GM21367 (cell line): ENCODE measurements at regions not wholly inside any gene's neighbourhood (a gene's known extent, or its start where the extent isn't known, plus 50 kb on each side); places are given as distances from the start of the nearest gene placed in this dataset.
A peak's percentile ranks its signal among the peaks of the same experiment; 100 is the strongest.

Experiments used
- ATAC-seq: cut with Tn5 transposase; IDR thresholded peaks from one replicate; pipeline ENCODE4 v1.9.1; 2021; ENCODE audit not compliant: unreplicated experiment

DNA sequence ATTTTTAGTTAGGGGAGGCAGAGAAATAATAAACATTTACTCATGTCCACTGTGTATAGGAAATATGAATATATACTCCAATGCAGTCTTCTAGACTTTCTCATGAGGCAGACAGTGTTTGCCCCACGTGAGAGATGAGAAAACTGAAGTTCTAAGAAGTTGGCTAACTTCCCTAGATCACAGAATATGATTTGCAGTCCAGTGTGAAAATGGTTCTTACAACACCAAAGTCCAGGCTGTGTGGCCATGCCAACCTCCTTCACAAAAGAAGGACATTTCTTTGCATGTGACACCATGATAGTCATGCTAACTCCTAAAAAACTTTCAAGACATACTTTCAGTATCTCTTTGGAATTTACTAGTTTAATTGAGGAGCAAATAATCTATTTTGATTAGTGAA is 143.7 kb downstream of the IRS1 start:
- no peak for ATAC-seq

DNA sequence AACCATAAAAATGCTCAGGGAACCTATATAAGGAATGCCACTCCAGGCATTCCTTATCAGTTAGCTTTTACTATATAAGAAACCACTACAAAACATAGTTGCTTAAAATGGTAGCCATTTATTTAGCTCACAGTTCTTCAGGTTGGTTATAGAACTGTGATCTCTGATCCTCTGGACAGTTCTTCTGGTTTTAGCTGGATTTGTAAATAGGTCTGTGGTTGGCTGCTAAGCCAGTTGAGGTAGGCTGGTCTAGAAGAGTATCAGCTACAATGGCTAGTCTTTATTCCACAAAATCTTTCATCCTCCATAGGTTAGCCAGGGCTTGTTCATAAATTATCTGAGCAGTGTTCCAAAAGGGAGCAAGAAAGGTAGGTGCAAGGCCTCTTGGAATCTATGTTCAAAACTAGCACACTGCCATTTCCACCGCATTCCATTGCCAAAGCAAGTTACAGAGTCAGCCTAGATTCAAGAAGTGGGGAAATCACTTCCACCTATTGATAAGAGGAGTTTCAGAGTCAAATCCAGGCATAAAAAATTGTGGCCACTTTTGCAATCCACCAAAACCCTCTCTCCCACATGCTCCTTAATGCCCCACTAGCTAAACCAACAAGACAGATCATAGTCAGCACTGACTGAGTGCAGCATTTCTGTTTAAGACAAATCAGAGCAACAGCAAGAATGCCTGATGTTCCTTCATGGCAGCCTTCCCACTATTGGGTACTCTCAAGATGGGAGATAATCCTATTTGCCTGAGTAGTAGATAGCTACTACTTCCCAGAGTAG is 146.4 kb downstream of the IRS1 start:
- no peak for ATAC-seq

DNA sequence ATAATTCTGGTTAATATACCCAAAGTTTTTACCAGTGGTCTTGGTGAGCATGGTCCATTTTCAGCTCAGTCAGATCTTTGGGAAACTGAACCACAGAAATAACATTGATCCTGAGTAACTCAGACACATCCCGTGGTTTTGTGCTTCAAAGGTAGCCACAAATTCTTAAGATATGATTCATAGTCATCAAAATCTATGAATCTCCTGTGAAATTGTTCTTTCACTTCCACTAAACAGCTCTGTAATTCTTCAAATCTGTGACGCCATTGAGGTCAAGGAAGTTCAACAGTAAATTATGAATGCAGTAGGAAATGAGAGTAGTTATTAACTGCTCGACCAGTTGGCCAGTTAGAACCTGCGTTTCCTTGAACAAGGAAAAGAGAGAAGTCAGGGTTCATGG is 147.3 kb downstream of the IRS1 start:
- peak; percentile 50 for ATAC-seq

DNA sequence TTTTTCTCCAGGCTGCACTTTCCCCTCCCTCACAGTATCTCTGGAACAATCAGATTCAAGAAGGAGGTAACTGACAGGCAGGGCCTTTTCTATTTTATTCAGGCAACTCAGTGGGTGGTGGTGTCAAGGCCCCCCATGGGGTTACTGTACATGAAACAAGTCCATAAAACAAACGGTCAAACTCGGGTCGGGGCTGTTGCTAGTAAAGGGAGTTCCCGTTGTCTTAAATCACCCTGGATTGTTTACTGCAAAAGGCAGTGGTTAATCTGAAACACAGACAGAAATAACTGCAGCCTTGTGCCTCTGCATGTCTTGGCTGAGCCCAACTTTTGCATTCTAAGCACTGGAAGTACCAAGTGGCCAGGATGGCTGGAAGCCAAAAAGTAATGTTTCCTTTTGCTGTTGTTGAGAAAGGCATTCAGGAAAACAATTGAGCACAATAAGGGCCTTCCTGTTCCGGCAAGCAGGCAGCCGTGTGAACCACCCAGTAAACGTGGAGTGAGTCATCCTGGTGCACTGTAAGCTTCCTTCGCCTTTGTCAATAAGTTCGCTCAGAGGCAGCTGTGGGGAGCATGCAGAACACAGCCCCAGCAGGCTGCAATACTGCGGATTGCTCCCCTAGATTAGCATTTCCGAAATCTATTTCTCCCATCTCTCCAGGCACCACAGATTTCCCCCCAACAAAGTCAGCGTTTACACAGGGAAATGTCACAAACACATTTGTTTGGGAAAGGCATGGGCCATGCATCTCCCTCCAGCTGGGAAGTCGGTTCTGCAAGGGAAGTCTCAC is 149.6 kb downstream of the IRS1 start:
- peak; percentile 80 for ATAC-seq

DNA sequence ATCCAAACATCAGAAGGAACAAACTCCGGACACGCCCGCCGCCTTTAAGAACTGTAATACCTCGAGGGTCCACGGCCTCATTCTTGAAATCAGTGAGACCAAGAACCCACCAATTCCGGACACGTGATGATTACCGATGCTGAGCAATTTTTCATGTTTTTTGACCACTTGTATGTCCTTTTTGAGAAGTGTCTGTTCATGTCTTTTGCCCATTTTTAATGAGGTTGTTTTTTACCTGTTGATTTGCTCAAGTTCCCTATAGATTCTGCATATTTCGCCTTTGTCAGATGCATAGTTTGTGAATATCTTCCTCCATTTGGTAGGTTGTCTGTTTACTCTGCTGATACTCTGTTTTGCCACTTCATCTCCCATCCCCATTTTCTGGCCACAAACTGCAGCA is 150.4 kb downstream of the IRS1 start:
- ATAC-seq = no peak

DNA sequence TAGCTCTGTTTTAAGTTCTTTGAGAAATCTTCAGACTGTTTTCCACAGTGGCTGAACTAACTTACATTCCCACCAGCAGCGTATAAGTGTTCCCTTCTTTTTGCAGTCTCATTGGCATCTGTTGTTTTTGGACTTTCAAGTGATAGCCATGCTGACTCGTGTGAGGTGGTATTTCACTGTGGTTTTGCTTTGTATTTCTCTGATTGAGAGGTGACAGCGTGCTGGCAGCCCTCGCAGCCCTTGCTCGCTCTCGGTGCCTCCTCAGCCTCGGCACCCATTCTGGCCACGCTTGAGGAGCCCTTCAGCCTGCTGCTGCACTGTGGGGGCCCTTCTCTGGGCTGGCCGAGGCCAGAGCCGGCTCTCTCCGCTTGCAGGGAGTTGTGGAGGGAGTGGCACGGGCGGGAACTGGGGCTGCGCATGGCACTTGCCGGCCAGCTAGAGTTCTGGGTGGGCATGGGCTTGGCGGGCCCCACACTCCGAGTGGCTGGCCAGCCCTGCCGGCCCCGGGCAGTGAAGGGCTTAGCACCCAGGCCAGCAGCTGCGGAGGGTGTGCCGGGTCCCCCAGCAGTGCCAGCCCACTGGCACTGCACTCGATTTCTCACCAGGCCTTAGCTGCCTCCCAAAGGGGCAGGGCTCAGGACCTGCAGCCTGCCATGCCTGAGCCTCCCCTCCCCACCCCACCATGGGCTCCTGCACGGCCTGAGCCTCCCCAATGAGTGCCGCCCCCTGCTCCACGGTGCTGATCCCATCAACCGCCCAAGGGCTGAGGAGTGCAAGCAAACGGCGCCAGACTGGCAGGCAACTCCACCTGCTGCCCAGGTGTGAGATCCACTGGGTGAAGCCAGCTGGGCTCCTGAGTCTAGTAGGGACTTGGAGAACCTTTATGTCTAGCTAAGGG is 151.8 kb downstream of the IRS1 start:
- ATAC-seq = no peak

DNA sequence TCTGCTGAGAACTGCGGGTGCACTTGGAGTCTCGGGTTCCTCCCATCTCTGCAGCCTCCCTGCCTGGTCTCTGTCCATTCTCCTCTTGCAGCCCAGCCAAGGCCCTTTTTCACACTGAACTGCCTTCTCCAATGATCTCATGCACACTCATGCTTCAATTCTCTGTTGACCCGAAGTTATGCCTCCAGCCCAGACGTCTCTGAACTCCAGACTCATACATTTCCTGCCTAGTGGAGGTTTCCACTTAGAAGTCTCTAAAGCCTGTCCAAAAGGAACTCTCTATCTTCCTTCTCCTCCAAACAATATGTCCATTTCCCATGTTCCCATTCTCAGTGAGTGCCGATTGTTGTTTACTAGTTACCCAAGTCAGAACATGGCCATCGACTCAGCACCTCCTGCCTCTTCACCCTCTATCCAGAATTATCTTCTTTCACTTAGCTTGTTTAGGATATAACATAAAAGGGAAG is 155.2 kb downstream of the IRS1 start:
- ATAC-seq = no peak

DNA sequence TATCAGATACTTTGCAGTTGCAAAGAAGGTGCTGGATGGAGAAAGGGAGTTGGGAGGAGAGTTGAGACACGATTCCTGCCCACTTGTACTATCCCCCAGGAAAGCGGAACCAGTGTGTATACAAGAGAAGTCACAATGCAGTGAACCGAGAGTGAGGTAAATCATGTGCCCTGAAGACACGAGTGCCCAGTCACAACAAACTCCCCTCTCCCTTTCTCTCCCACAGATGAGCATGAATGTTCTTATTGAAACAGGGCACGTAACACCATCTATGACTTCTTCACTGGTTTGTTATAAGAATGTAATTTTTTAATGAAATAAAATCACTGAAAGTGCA is 155.7 kb downstream of the IRS1 start:
- no peak for ATAC-seq

DNA sequence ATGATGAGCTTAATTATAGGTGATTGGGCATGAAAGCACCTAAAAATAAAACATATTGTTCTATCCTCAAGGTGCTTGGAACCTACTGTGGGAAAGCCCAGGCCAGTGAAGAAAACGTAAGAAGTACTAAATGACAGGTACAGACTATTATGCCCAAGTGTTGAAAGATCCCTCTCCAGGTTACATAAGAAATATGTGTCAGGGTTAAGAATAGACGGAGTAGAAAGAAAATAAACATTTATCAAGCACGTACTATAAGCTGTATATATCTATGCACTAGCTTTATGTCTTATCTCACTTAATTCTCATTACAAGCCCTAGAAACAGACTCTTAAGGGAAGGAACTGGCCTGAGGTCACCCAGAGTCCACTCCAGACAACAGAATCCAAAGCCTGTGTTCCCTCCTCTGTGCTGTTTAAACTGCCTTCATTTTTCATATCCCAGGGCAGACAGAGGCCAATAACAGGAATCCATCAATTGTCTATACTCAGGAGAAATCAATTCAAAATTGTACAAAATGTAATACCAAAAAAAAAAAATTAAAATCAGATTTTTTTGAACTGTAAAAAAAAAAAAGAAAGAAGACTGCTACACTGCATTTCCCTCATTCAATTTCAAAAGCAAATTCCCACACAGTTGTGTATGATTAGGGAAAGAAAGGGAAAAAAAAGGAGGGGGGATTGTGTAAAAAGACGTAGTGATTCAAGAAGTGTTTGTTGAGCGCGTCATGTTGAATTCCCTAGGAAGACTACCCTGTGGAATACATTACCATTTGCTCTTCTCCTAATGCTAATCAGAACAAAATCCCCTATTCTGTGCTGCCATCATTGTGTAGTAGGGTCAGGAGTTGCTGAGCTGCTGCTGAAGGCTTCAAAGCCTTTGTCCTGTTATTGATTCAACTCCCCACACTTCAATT is 156.3 kb downstream of the IRS1 start:
- ATAC-seq = no peak

DNA sequence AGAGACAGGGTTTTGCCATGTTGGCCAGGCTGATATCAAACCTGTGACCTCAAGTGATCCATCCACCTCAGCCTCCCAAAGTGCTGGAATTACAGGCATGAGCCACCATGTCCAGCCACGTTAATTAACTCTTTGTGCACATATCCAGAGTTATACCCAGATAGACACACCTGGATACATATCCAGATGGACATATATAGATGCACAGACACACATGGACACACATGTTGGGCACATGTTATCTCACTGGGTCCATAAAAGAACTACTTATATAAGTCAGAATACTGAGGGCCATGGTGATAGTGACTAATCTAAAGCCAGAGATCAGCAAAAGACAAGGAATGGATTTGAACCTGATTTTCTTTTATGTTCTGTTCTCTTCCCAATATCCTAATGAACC is 158.6 kb downstream of the IRS1 start:
- no peak for ATAC-seq

DNA sequence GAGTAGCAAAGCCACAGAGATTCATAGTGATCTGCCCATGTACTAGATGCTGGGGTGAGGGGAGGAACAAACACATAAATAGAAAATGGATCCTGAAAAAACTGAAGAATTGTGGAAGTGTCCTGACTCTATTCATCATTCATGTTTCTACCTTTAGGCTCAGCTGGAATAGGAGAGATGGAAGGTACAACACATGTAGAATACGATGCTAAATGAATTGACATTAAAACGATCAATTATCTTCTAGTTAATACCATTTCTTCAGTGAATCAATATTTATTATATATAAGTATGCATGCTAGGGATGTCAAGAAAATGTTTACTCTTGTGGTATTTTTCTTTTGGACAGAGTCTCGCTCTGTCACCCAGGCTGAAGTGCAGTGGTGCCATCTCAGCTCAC is 159.1 kb downstream of the IRS1 start:
- no peak for ATAC-seq

DNA sequence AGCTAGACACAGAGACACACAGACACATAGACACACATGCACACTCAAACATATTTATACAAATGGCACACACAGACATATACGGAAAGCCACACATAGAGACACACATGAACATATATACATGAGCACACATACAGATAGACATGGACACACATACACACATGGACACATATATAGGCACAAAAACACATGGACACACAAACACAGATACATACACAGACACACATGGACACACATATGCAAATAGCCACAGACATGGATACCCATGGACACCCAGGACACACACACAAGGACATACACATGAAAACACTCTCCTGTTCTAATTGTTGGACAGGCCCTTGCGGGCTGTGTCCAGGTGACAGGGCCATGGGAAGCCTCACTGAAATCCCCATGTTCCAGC is 160.1 kb downstream of the IRS1 start:
- no peak for ATAC-seq

DNA sequence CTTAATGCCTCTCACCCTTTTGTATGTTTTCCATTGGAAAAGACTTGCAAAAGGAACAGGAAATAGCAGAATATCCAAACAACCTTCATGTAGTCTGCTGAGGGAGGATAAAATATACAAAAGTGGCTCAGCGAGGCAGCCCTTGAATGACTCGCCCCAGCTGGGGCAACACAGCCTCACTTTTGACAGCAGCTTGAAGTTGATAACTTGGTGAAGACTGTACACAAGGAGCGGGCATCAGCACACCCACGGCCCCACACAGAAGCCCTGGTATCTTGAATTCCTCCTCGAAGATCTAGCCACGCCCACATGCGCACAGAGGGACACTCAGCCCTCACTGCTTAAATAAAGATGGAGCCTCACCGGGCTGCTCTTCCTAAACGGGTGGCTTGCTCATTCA is 161.0 kb downstream of the IRS1 start:
- no peak for ATAC-seq

DNA sequence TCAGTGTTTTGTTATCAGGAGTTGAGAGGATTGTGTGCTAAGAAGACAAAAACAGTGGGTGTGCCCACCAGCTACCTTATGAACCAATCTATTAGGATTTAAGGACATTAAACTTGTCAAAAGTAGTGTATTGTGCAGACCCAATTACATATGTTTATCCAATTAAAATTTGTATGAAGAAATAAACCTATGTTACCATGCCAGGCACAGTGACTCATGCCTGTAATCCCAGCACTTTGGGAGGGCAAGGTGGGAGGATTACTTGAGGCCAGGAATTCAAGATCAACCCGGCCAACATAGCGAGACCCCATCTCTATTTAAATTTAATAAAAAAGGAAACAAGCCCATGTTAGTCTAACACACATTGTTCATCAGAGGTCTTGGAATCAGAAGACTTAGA is 162.2 kb downstream of the IRS1 start:
- no peak for ATAC-seq

DNA sequence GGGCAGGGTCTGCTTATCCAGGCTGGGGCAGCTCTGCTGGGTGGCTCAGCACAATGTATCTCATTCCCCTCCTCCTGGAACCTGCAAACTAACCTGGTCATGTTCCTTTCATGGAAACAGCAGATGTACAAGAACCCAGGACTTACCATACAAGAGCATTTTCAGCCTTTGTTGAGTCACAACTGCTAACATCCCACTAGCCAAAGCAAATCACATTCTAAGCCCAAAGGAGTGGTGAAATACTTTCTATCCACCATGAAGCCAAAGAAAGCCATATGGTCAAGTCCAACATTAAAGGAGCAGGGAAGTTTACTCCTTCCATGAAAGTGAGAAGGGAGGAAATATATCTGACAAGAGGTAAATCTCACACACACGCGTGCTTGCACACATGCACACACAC is 163.0 kb downstream of the IRS1 start:
- no peak for ATAC-seq

DNA sequence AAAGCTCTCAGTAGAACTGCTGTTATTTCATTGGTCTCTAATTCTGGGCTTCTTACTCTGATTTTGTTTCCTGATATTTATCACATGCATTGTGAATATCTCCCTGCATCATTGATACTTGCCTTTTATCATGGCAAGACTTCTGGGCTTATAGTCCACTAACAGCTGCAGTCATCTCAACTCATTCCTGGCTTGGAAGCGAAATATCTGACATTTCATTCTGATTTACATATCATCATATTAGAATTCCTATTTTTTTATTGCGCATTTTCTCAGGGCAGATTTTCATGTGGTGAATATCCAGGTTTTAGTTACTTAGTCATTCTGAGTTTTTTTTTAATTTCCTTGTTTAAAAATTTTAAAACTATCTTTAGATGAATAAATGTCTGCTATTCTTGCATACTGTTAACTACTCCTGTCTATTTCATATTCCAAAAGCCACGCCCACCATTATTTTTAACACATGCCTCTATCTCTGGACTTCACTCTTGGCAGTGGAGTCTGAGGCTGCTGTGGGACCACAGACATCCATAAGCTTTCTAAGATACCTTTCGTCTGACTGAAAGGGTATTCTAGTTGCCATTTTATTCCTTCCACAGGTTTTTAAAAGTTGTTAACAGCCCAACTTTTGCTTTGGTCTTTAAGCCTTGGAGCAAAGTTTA is 164.5 kb downstream of the IRS1 start:
- no peak for ATAC-seq

DNA sequence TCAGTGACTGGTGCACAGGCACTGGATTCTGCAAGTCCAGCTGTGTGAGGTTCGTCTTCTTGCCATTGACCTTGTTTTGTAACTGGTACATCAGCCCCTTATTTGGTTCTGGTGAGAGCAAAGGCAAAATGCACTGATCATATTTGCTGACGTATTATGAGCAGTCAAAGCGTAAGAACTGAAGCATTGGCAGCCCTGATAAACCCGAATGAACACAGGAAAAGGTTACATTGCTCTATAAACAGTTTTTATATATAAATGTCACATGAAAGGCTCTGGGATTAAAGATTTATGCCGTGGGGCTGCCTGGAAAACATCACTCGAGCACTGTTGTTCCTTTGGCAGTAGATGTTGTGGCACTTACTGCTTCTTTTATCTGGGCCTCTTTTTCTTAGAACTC is 167.9 kb downstream of the IRS1 start:
- ATAC-seq = no peak

DNA sequence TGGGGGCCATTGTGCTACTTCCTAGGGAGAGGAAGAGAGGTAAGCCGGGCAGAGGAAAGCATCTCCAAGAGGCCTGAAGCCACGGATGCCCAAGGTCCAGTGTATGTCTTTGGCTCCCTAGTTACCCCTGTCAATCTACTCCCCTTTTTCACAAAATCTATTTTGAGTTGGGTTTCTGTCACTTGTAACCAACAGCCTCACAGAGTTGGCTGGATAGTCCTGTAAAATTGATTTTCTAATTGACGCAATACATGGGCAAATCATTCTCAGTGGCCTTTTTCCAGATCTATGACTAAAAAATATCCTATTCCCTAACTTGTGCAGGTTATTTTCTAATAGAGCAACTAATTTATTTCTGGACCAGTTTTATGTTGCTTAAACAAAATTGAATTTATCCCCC is 168.4 kb downstream of the IRS1 start:
- no peak for ATAC-seq

DNA sequence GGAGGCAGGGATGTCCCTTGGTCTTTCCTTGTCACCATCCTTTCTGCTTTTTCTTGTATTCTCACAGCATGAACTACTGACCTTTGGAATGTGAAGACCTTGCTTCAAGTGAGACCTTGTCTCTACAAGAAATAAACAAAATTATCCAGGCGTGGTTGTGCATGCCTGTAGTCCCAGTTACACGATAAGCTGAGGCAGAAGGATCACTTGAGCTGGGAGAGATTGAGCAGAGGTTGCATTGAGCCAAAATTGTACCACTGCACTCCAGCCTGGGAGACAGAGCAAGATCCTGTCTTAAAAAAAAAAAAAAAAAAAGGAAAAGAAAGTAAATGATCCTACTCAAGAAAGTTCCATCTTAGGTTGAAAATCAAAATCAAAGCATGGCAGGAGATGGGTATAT is 173.7 kb downstream of the IRS1 start:
- no peak for ATAC-seq
